AG09309 (cell line): ENCODE measurements at regions not wholly inside any gene's neighbourhood (a gene's known extent, or its start where the extent isn't known, plus 50 kb on each side); places are given as distances from the start of the nearest gene placed in this dataset.

Experiments used
- DNase-seq: peaks from one replicate; pipeline ENCODE4 v3.0.0-alpha.2; 2010; ENCODE audit warnings: low read depth
- H3K4me3 ChIP-seq: 2 replicates; pipeline ENCODE4 v1.5.1; 2011; ENCODE audit warnings: mild to moderate bottlenecking, low read depth, low read length, moderate library complexity; ENCODE audit not compliant: control insufficient read depth
- TF ChIP-seq, protein P1 (sequence below): IDR thresholded peaks from 2 replicates; pipeline ENCODE4 v1.5.1; 2011; ENCODE audit warnings: mild to moderate bottlenecking, low read depth, low read length, inconsistent platforms; ENCODE audit not compliant: insufficient read depth, control insufficient read depth; ENCODE audit errors: missing control alignments

- TF ChIP-seq, protein P1, sequence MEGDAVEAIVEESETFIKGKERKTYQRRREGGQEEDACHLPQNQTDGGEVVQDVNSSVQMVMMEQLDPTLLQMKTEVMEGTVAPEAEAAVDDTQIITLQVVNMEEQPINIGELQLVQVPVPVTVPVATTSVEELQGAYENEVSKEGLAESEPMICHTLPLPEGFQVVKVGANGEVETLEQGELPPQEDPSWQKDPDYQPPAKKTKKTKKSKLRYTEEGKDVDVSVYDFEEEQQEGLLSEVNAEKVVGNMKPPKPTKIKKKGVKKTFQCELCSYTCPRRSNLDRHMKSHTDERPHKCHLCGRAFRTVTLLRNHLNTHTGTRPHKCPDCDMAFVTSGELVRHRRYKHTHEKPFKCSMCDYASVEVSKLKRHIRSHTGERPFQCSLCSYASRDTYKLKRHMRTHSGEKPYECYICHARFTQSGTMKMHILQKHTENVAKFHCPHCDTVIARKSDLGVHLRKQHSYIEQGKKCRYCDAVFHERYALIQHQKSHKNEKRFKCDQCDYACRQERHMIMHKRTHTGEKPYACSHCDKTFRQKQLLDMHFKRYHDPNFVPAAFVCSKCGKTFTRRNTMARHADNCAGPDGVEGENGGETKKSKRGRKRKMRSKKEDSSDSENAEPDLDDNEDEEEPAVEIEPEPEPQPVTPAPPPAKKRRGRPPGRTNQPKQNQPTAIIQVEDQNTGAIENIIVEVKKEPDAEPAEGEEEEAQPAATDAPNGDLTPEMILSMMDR, result no peak
- no peak overlapping the region for H3K4me3 ChIP-seq
- DNase-seq, result no peak
These were observed 278.3 kb upstream of the SGK1 start for GRCh38 chr6:134596191-134596590.

- no peak for DNase-seq
- H3K4me3 ChIP-seq, result no peak overlapping the region
- TF ChIP-seq, protein P1, result no peak
These were observed 277.0 kb upstream of the SGK1 start for GRCh38 chr6:134594881-134595280.

DNA sequence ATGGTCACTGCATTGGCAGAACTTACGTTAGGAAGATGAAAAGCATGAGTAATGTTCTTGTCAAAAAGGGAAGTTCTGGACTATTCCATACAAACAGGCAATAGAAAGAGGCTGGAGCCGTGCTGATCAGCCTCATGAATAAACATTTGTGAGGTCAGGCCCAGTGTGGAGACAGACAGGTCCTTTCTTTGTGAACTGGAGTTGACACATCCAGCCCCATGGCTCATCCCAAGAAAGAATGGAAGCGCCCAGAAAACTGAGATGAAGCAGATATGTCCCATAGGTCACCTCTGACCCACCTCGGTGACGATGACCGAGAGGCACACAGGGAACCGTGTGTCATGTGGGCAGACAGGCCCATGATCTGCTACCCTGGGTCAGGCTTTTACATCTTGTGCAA lies 276.0 kb upstream of the SGK1 start:
- no peak for DNase-seq
- TF ChIP-seq, protein P1, result no peak
- H3K4me3 ChIP-seq, result no peak overlapping the region

GRCh38 chr6:134593442-134593841 lies 275.5 kb upstream of the SGK1 start:
- H3K4me3 ChIP-seq, result no peak overlapping the region
- TF ChIP-seq, protein P1, result no peak
- no peak for DNase-seq

DNA sequence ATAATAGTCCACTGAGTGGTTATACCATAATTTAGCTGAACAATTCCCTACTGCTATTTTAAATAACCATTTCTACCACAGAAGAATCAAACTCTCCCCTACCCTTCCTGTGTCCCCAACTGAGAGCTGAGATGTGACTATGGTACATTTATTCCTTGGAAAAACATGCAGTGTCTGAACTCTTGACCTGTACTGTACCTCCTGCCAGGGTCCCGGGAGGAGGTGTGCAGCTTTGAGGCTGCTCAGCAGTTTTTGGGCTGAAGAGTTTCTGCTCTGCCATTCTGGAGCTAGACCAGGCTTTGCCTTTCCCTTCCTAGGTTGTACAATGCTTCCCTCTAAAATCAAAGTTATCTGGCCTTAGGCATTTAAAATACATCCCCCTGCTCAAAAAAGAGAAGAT lies 275.1 kb upstream of the SGK1 start:
- DNase-seq, result no peak
- no peak overlapping the region for H3K4me3 ChIP-seq
- TF ChIP-seq, protein P1, result no peak

DNA sequence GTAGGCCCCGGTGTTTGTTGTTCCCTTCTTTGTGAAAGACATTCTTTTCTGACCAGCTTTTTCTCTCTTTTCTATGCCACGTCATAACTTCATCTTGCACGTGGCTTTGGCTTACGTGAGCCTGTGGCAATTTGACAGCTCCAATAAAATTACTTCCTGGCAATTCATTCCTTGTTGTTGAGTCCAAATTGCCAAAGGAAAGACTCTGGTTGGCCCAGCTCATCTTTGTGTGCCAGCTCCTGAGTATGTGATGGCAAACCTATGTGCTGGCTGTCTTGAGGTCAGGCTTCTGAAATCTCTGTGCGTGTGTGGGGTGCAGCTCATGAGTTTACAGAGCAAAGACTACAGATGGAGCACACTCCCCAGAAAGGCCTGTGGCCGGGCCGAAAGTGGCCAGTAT lies 272.5 kb upstream of the SGK1 start:
- H3K4me3 ChIP-seq, result no peak overlapping the region
- peak; percentile 85 for DNase-seq
- TF ChIP-seq, protein P1, result no peak

DNA sequence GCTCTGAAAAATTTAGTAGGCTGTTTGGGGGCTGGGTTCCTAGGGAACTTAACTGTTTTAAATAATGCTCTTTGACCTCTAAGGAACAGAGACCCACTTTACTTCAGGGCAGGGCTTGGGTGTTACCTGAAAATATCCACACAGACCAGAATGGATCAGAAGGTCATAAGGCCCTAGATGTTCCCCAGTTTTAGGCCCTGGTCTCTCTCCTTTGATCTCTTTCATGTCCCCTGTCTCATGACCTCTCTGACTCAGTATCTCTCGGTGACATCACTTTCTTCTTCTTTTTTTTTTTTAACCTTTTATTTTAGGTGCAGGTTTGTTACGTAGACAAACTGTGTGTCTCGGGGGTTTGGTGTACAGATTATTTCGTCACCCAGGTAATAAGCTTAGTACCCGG lies 272.1 kb upstream of the SGK1 start:
- TF ChIP-seq, protein P1, result no peak
- H3K4me3 ChIP-seq, result no peak overlapping the region
- no peak for DNase-seq
